Kidney (tissue), 13 donors: ENCODE measurements at regions not wholly inside any gene's neighbourhood (a gene's known extent, or its start where the extent isn't known, plus 50 kb on each side); places are given as distances from the start of the nearest gene placed in this dataset.

ENCODE experiments used
- DNase-seq, 5 donors: peaks; one replicate each; pipeline ENCODE4 v3.0.0-alpha.2; 2013 to 2020
- FAIRE-seq: peaks from 2 replicates; lab custom pipeline; 2012; peaks lifted over from hg19 to GRCh38; lab: Jason Lieb, UNC
- H3K27ac ChIP-seq, 2 donors: one replicate each; pipeline ENCODE4 v1.7.0; 2013; ENCODE audit warnings: low read depth in 2 of 2, low read length in 2 of 2, inconsistent platforms in 1 of 2
- H3K27me3 ChIP-seq: one replicate; pipeline ENCODE4 v1.7.1; 2013; ENCODE audit warnings: low read length, inconsistent platforms; ENCODE audit not compliant: control insufficient read depth, insufficient read depth
- H3K36me3 ChIP-seq, 3 donors: one replicate each; pipeline versions ENCODE4 v1.7.0 to v1.7.1; 2013; ENCODE audit warnings: low read length in 3 of 3, control low read depth in 1 of 3, inconsistent platforms in 1 of 3; ENCODE audit not compliant: insufficient read depth in 3 of 3, control insufficient read depth in 2 of 3
- H3K4me1 ChIP-seq, 3 donors: one replicate each; pipeline versions ENCODE4 v1.7.0 to v1.7.1; 2013; ENCODE audit warnings: low read length in 3 of 3, inconsistent platforms in 1 of 3, low read depth in 1 of 3; ENCODE audit not compliant: control insufficient read depth in 2 of 3, insufficient read depth in 2 of 3
- H3K4me3 ChIP-seq, 3 donors: one replicate each; pipeline versions ENCODE4 v1.7.0 to v1.8.1; 2013; ENCODE audit warnings: low read length in 3 of 3, control low read depth in 1 of 3, inconsistent platforms in 1 of 3
- H3K9ac ChIP-seq, 3 donors: one replicate each; pipeline versions ENCODE4 v1.7.0 to v1.7.1; 2013; ENCODE audit warnings: low read length in 3 of 3, control low read depth in 1 of 3, inconsistent platforms in 1 of 3
- H3K9me3 ChIP-seq, 3 donors: one replicate each; pipeline versions ENCODE4 v1.7.0 to v1.7.1; 2013; ENCODE audit warnings: low read length in 3 of 3, control low read depth in 1 of 3, inconsistent platforms in 1 of 3; ENCODE audit not compliant: control insufficient read depth in 2 of 3, insufficient read depth in 1 of 3
- intact Hi-C: fragments of 100-400 bp; cut with DNase I; formaldehyde crosslinking; loops from one replicate; pipeline ENCODE4 v1.11.1; 2022
- TF ChIP-seq, protein P1 (sequence below): IDR thresholded peaks from 3 replicates; pipeline ENCODE4 v1.5.1; 2012; ENCODE audit warnings: mild to moderate bottlenecking, moderate library complexity, borderline replicate concordance; ENCODE audit not compliant: insufficient read depth; ENCODE audit errors: extremely low read depth
- donor health status: control.
- donor health status: control.
- donor health status: control.
- donor health status: control.
- donor health status: control.
- donor health status: DM: yes; HTN: yes; CAD: no.
- donor health status: Normal renal cell carcinoma (clear cell type).

DNA sequence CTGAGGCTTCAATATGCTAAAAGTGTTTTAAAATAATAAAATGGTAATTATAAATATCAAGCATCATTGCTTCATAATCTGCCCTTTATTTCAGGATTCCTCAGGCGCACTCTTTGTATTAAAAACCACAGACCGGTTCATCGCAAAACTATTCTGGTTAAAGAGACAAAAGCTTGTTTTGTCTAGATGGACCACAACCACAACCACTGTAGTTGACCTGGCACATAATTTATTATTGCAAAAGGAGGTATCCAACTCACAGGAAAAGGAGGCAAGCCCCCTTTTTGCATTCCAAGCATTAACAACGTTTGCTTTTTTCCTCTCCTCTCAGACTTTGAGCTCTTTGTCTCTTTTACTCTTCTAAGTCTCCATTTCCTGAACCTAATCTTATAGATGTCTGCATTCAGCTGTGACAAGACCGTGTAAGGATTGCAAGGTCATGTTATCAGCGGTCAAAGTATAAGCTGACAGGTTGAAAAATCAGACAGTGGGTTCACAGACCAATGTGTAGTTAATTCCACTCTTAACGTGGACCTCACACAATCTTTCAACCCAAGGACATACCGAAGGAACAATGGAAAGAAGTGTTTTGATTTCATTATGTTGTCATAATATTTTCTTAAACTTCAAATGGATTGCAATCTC lies 1057.6 kb downstream of the GALC start:
- Histone ChIP-seq H3K4me3 (no peak overlapping the region), H3K27me3 (no peaks in the 10 kb centered on the region), H3K9ac (no peak overlapping the region), H3K9me3 (no peaks in the 10 kb centered on the region), H3K36me3 (no peaks in the 10 kb centered on the region), H3K27ac (no peak overlapping the region), H3K4me1 (peaks cover 0 to 3% (median 0%) of the 10 kb centered on the region in 3 donors)
- DNase-seq (peak in 1 of 5 donors; percentile 37), FAIRE-seq (no peak)
- TF ChIP-seq, protein P1, sequence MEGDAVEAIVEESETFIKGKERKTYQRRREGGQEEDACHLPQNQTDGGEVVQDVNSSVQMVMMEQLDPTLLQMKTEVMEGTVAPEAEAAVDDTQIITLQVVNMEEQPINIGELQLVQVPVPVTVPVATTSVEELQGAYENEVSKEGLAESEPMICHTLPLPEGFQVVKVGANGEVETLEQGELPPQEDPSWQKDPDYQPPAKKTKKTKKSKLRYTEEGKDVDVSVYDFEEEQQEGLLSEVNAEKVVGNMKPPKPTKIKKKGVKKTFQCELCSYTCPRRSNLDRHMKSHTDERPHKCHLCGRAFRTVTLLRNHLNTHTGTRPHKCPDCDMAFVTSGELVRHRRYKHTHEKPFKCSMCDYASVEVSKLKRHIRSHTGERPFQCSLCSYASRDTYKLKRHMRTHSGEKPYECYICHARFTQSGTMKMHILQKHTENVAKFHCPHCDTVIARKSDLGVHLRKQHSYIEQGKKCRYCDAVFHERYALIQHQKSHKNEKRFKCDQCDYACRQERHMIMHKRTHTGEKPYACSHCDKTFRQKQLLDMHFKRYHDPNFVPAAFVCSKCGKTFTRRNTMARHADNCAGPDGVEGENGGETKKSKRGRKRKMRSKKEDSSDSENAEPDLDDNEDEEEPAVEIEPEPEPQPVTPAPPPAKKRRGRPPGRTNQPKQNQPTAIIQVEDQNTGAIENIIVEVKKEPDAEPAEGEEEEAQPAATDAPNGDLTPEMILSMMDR, result no peak
- intact Hi-C loops, result no loop called here

GRCh38 chr14:86933958-86934595 lies 1058.9 kb downstream of the GALC start:
- Histone ChIP-seq H3K27ac (no peak overlapping the region), H3K4me1 (peaks cover 0 to 3% (median 0%) of the 10 kb centered on the region in 3 donors), H3K9ac (no peak overlapping the region), H3K36me3 (no peaks in the 10 kb centered on the region), H3K4me3 (no peak overlapping the region), H3K9me3 (no peaks in the 10 kb centered on the region), H3K27me3 (no peaks in the 10 kb centered on the region)
- TF ChIP-seq, protein P1, result no peak
- FAIRE-seq, result no peak
- intact Hi-C loops, result no loop called here
- no peak for DNase-seq

- DNase-seq, result no peak
- Histone ChIP-seq H3K27me3 (no peaks in the 10 kb centered on the region), H3K9ac (no peak overlapping the region), H3K36me3 (no peaks in the 10 kb centered on the region), H3K9me3 (no peaks in the 10 kb centered on the region), H3K27ac (no peak overlapping the region), H3K4me1 (peaks cover 0 to 2% (median 0%) of the 10 kb centered on the region in 3 donors), H3K4me3 (no peak overlapping the region)
- intact Hi-C loops, result no loop called here
- TF ChIP-seq, protein P1, result no peak
- no peak for FAIRE-seq
Observed at GRCh38 chr14:86933460-86933859, 1059.5 kb downstream of the GALC start.
